ENCODE measurements at regions not wholly inside any gene's neighbourhood (a gene's known extent, or its start where the extent isn't known, plus 50 kb on each side); places are given as distances from the start of the nearest gene placed in this dataset.

- no peak overlapping the region for H3K4me3 ChIP-seq (replicated peaks; ENCODE audit: low read depth, low read length)
- TF ChIP-seq CTCF (IDR thresholded peaks at IDR 0.05; ENCODE audit: low read depth, low read length, missing control alignments), result no peak
- DNase-seq (ENCODE audit: extremely low read depth, low read depth), result no peak
Measured at GRCh38 chr17:68710976-68711375, 109.8 kb upstream of the FAM20A start.

GRCh38 chr17:68710035-68710780 is 109.0 kb upstream of the FAM20A start:
- DNase-seq (ENCODE audit: extremely low read depth, low read depth), result peak; percentile 89
- H3K4me3 ChIP-seq (replicated peaks; ENCODE audit: low read depth, low read length), result 0 out of 2 replicates have a peak overlapping the region, but pooled peaks have one; percentile 6
- no peak for TF ChIP-seq CTCF (IDR thresholded peaks at IDR 0.05; ENCODE audit: low read depth, low read length, missing control alignments)

GRCh38 chr17:68709461-68709860 is 108.3 kb upstream of the FAM20A start:
- H3K4me3 ChIP-seq (replicated peaks; ENCODE audit: low read depth, low read length), result no peak overlapping the region
- TF ChIP-seq CTCF (IDR thresholded peaks at IDR 0.05; ENCODE audit: low read depth, low read length, missing control alignments), result no peak
- DNase-seq (ENCODE audit: extremely low read depth, low read depth), result no peak

- TF ChIP-seq CTCF (IDR thresholded peaks at IDR 0.05; ENCODE audit: low read depth, low read length, missing control alignments), result no peak
Measured at GRCh38 chr17:68707031-68707430, 105.9 kb upstream of the FAM20A start.

GRCh38 chr17:68706356-68706920 is 105.3 kb upstream of the FAM20A start:
- no peak for TF ChIP-seq CTCF (IDR thresholded peaks at IDR 0.05; ENCODE audit: low read depth, low read length, missing control alignments)
- DNase-seq (ENCODE audit: extremely low read depth, low read depth), result no peak
- no peak overlapping the region for H3K4me3 ChIP-seq (replicated peaks; ENCODE audit: low read depth, low read length)

More at GRCh38 chr17:68707031-68707430, 105.9 kb upstream of the FAM20A start:
- H3K4me3 ChIP-seq (replicated peaks; ENCODE audit: low read depth, low read length), result no peak overlapping the region
- peak; percentile 83 for DNase-seq (ENCODE audit: extremely low read depth, low read depth)

GRCh38 chr17:68705714-68706076 is 104.5 kb upstream of the FAM20A start:
- no peak for DNase-seq (ENCODE audit: extremely low read depth, low read depth)
- H3K4me3 ChIP-seq (replicated peaks; ENCODE audit: low read depth, low read length), result no peak overlapping the region
- no peak for TF ChIP-seq CTCF (IDR thresholded peaks at IDR 0.05; ENCODE audit: low read depth, low read length, missing control alignments)

Measured in HFF-Myc (cell line).